ENCODE measurements at regions not wholly inside any gene's neighbourhood (a gene's known extent, or its start where the extent isn't known, plus 50 kb on each side); places are given as distances from the start of the nearest gene placed in this dataset.

GRCh38 chr7:114832906-114833595, 88.8 kb upstream of the MDFIC start:
- H3K27me3 ChIP-seq (ENCODE audit: insufficient read depth, low read length): no peaks in the 10 kb centered on the region
- H3K4me3 ChIP-seq (ENCODE audit: low read length): no peak overlapping the region
- H3K36me3 ChIP-seq (ENCODE audit: insufficient read depth, low read depth, low read length): no peaks in the 10 kb centered on the region
- no peaks in the 10 kb centered on the region for H3K9me3 ChIP-seq (ENCODE audit: insufficient read depth, low read depth, low read length)
- H3K4me1 ChIP-seq (ENCODE audit: insufficient read depth, low read length): no peaks in the 10 kb centered on the region
- H3K9ac ChIP-seq (ENCODE audit: low read depth, low read length): no peak overlapping the region
- no peak overlapping the region for H3K27ac ChIP-seq (ENCODE audit: low read length)

DNA sequence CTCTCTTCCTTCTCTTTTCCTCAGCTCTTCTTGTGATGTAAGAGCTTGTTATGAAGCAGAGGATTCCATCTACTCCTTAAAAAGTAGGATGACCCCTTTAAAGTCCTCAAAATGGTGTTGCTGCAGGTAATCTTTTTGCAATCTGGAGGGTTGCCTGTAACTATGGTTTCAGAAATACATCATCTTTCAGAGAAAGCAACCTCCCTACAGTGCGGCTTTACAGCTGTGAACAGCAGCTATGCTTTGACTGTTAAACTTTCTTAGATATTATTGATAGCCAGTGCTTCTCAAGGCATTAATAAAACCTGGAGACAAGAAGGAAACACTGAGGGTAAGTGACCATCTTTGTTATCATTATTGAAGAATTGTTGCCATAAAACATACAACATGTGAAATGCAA, 86.6 kb upstream of the MDFIC start:
- no peak overlapping the region for H3K4me3 ChIP-seq (ENCODE audit: low read length)

DNA sequence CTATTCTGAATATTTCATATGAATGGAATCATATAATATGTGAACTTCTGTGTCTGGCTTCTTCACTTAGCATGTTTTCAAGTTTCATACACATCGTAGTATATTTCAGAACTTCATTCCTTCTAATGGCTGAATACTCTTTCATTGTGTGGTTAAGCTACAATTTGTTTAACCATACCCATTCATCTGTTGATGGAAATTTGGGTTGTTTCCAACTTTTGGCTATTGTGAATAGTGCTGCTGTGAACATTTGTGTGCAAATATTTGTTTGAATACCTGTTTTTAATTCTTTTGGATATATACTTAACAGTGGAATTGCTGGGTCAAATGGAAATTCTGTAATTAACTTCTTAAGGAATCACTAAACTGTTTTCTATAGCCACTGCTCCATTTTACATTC, 86.0 kb upstream of the MDFIC start:
- Histone ChIP-seq H3K4me3 (ENCODE audit: low read length) (no peak overlapping the region), H3K4me1 (ENCODE audit: insufficient read depth, low read length) (no peaks in the 10 kb centered on the region), H3K27ac (ENCODE audit: low read length) (no peak overlapping the region), H3K9ac (ENCODE audit: low read depth, low read length) (no peak overlapping the region), H3K27me3 (ENCODE audit: insufficient read depth, low read length) (no peaks in the 10 kb centered on the region), H3K36me3 (ENCODE audit: insufficient read depth, low read depth, low read length) (no peaks in the 10 kb centered on the region), H3K9me3 (ENCODE audit: insufficient read depth, low read depth, low read length) (no peaks in the 10 kb centered on the region)

More for the DNA sequence above, 86.6 kb upstream of the MDFIC start:
- Histone ChIP-seq H3K4me1 (ENCODE audit: insufficient read depth, low read length) (no peaks in the 10 kb centered on the region), H3K36me3 (ENCODE audit: insufficient read depth, low read depth, low read length) (no peaks in the 10 kb centered on the region), H3K27me3 (ENCODE audit: insufficient read depth, low read length) (no peaks in the 10 kb centered on the region), H3K9me3 (ENCODE audit: insufficient read depth, low read depth, low read length) (no peaks in the 10 kb centered on the region), H3K9ac (ENCODE audit: low read depth, low read length) (no peak overlapping the region), H3K27ac (ENCODE audit: low read length) (no peak overlapping the region)

GRCh38 chr7:114842551-114843065, 79.3 kb upstream of the MDFIC start:
- H3K4me1 ChIP-seq (ENCODE audit: insufficient read depth, low read length): peaks cover 12% of the 10 kb centered on the region
- no peak overlapping the region for H3K27ac ChIP-seq (ENCODE audit: low read length)
- H3K9ac ChIP-seq (ENCODE audit: low read depth, low read length): no peak overlapping the region
- H3K27me3 ChIP-seq (ENCODE audit: insufficient read depth, low read length): no peaks in the 10 kb centered on the region
- no peak overlapping the region for H3K4me3 ChIP-seq (ENCODE audit: low read length)
- H3K36me3 ChIP-seq (ENCODE audit: insufficient read depth, low read depth, low read length): no peaks in the 10 kb centered on the region
- no peaks in the 10 kb centered on the region for H3K9me3 ChIP-seq (ENCODE audit: insufficient read depth, low read depth, low read length)

DNA sequence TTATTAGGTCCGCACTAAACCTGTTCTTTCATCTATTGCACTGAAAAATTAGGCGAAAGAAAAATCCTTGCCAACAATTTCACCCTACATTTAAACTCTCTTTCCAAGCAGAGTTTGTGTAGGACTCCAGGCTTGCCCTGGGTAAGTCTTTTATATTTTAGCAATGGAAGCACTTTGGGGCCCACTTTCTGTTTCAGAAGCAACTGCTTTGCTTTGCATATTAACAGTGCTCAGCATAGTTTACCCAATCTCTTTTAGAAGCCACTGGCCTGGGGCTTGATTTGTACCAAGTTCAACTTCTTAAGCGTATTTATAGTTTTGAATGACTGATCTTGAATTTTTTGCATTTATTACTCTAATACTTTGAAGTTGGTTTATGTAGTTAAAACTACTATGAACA, 78.8 kb upstream of the MDFIC start:
- no peak overlapping the region for H3K4me3 ChIP-seq (ENCODE audit: low read length)
- peaks cover 12% of the 10 kb centered on the region for H3K4me1 ChIP-seq (ENCODE audit: insufficient read depth, low read length)

DNA sequence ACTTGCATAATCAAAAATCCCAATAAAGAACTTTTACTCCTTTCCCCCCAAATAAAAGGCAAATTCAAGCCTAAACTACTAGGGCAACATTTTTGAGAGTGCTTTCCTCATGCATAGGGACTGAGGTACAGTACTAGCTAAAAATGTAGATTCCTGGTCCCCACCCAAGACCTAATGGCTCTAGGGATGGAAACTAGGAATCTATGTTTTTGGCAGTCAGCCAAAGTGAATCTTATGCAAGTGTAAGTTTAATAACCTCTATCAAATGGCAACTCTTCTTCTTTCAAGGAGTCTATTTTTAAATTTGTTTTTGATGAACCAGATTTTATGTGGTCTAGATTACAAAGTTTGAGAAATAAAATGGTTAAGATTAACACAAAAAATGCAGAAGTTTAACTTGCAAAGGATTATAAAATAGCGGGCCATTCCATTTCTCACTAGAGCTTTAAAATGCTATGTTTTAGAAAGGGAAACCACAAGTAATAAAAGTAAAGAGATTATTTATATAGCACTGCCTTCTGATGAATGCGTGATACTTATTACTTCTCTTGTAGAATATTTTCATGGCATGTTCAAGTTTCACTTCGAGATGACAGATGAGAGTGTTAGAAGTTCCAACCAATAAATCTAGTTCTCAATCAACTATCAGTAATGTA, 70.4 kb upstream of the MDFIC start:
- Histone ChIP-seq H3K4me3 (ENCODE audit: low read length) (no peak overlapping the region), H3K27me3 (ENCODE audit: insufficient read depth, low read length) (no peaks in the 10 kb centered on the region), H3K27ac (ENCODE audit: low read length) (no peak overlapping the region), H3K9me3 (ENCODE audit: insufficient read depth, low read depth, low read length) (no peaks in the 10 kb centered on the region), H3K9ac (ENCODE audit: low read depth, low read length) (no peak overlapping the region), H3K36me3 (ENCODE audit: insufficient read depth, low read depth, low read length) (no peaks in the 10 kb centered on the region), H3K4me1 (ENCODE audit: insufficient read depth, low read length) (peaks cover 10% of the 10 kb centered on the region; the same call in 1 of the 2 replicates)

More for the DNA sequence above, 78.8 kb upstream of the MDFIC start:
- Histone ChIP-seq H3K9me3 (ENCODE audit: insufficient read depth, low read depth, low read length) (no peaks in the 10 kb centered on the region), H3K27ac (ENCODE audit: low read length) (no peak overlapping the region), H3K9ac (ENCODE audit: low read depth, low read length) (no peak overlapping the region), H3K36me3 (ENCODE audit: insufficient read depth, low read depth, low read length) (no peaks in the 10 kb centered on the region), H3K27me3 (ENCODE audit: insufficient read depth, low read length) (no peaks in the 10 kb centered on the region)

DNA sequence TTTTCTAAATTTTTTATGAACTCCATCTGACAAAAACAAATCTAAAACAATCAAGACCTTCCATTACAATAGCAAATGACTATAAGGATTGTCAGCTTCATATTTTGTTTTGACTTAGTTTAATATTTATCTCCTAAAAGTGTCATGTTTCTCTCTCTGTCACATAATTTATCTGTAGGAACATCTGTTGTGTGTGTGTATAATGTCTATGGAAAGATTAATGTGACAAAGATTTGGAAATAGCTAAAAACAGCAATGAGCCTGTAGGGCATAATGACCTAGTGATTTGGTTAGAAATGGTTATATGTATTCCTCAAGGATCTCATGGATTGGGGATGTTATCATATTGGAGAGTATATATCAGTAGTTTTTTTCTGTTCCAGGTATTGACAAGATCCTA, 69.6 kb upstream of the MDFIC start:
- Histone ChIP-seq H3K9me3 (ENCODE audit: insufficient read depth, low read depth, low read length) (no peaks in the 10 kb centered on the region), H3K9ac (ENCODE audit: low read depth, low read length) (no peak overlapping the region), H3K4me3 (ENCODE audit: low read length) (no peak overlapping the region), H3K4me1 (ENCODE audit: insufficient read depth, low read length) (peaks cover 17% of the 10 kb centered on the region; the same call in 1 of the 2 replicates), H3K27ac (ENCODE audit: low read length) (no peak overlapping the region), H3K36me3 (ENCODE audit: insufficient read depth, low read depth, low read length) (no peaks in the 10 kb centered on the region), H3K27me3 (ENCODE audit: insufficient read depth, low read length) (no peaks in the 10 kb centered on the region)

- no peaks in the 10 kb centered on the region for H3K36me3 ChIP-seq (ENCODE audit: insufficient read depth, low read depth, low read length)
- H3K27ac ChIP-seq (ENCODE audit: low read length): no peak overlapping the region
- H3K4me3 ChIP-seq (ENCODE audit: low read length): no peak overlapping the region
- H3K27me3 ChIP-seq (ENCODE audit: insufficient read depth, low read length): no peaks in the 10 kb centered on the region
- H3K9ac ChIP-seq (ENCODE audit: low read depth, low read length): no peak overlapping the region
- H3K4me1 ChIP-seq (ENCODE audit: insufficient read depth, low read length): peaks cover 20% of the 10 kb centered on the region; the same call in 1 of the 2 replicates
- H3K9me3 ChIP-seq (ENCODE audit: insufficient read depth, low read depth, low read length): no peaks in the 10 kb centered on the region
These were observed 68.7 kb upstream of the MDFIC start for GRCh38 chr7:114853189-114853588.

GRCh38 chr7:114854369-114854768, 67.5 kb upstream of the MDFIC start:
- Histone ChIP-seq H3K4me3 (ENCODE audit: low read length) (no peak overlapping the region), H3K27ac (ENCODE audit: low read length) (no peak overlapping the region)

DNA sequence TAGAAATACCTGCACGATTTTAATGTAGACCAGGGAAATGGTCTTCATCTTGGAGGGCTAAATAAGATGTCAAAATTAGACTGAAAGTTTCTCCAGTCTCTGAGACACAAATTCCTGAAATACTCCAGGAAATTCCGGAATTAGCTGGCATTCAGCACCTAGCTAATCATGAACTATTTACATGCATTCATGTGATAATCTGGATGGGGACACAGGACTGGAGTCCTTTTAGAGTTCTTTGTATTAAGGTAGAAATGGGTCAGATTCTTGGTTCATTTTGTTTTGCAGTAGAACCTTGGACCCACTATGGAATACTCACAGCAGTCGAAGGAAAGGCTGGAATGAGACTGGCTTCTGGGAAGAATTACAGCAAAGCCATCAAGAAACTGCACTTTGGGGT, 65.3 kb upstream of the MDFIC start:
- H3K9me3 ChIP-seq (ENCODE audit: insufficient read depth, low read depth, low read length): no peaks in the 10 kb centered on the region
- no peaks in the 10 kb centered on the region for H3K36me3 ChIP-seq (ENCODE audit: insufficient read depth, low read depth, low read length)
- peaks cover 24% of the 10 kb centered on the region for H3K4me1 ChIP-seq (ENCODE audit: insufficient read depth, low read length)
- H3K9ac ChIP-seq (ENCODE audit: low read depth, low read length): no peak overlapping the region; the same call in 1 of the 2 replicates
- H3K27ac ChIP-seq (ENCODE audit: low read length): peak overlapping the region; percentile 30
- no peaks in the 10 kb centered on the region for H3K27me3 ChIP-seq (ENCODE audit: insufficient read depth, low read length)
- peak overlapping the region; percentile 40 for H3K4me3 ChIP-seq (ENCODE audit: low read length)

More at GRCh38 chr7:114854369-114854768, 67.5 kb upstream of the MDFIC start:
- Histone ChIP-seq H3K4me1 (ENCODE audit: insufficient read depth, low read length) (peaks cover 24% of the 10 kb centered on the region), H3K9ac (ENCODE audit: low read depth, low read length) (no peak overlapping the region), H3K36me3 (ENCODE audit: insufficient read depth, low read depth, low read length) (no peaks in the 10 kb centered on the region), H3K9me3 (ENCODE audit: insufficient read depth, low read depth, low read length) (no peaks in the 10 kb centered on the region), H3K27me3 (ENCODE audit: insufficient read depth, low read length) (no peaks in the 10 kb centered on the region)

- H3K27me3 ChIP-seq (ENCODE audit: insufficient read depth, low read length): no peaks in the 10 kb centered on the region
- H3K27ac ChIP-seq (ENCODE audit: low read length): no peak overlapping the region
These were observed 64.3 kb upstream of the MDFIC start for GRCh38 chr7:114857605-114858004.

DNA sequence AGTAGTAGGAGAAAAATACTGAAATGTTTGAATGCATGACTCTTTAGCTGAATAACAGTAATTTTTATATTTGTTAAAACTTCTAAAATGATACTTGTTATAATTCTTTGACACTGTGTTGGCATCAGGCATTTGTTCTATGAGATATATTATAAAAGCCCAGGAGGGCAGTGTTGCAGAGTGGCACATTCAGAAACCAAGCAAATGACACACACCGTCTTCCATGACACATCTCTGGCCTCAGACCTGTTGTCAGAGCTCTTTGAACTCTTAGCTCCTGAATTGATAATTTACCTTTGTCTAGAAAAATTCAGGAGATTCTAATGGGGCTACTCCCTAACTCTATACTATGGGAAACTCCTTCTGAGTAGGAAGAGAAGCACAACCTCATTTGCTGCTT, 62.4 kb upstream of the MDFIC start:
- H3K9ac ChIP-seq (ENCODE audit: low read depth, low read length): no peak overlapping the region
- no peak overlapping the region for H3K27ac ChIP-seq (ENCODE audit: low read length)
- no peaks in the 10 kb centered on the region for H3K36me3 ChIP-seq (ENCODE audit: insufficient read depth, low read depth, low read length)
- peaks cover 21% of the 10 kb centered on the region for H3K4me1 ChIP-seq (ENCODE audit: insufficient read depth, low read length)
- H3K4me3 ChIP-seq (ENCODE audit: low read length): no peak overlapping the region
- H3K27me3 ChIP-seq (ENCODE audit: insufficient read depth, low read length): no peaks in the 10 kb centered on the region
- H3K9me3 ChIP-seq (ENCODE audit: insufficient read depth, low read depth, low read length): no peaks in the 10 kb centered on the region

More at GRCh38 chr7:114857605-114858004, 64.3 kb upstream of the MDFIC start:
- Histone ChIP-seq H3K9me3 (ENCODE audit: insufficient read depth, low read depth, low read length) (no peaks in the 10 kb centered on the region), H3K9ac (ENCODE audit: low read depth, low read length) (no peak overlapping the region), H3K36me3 (ENCODE audit: insufficient read depth, low read depth, low read length) (no peaks in the 10 kb centered on the region), H3K4me3 (ENCODE audit: low read length) (no peak overlapping the region), H3K4me1 (ENCODE audit: insufficient read depth, low read length) (peaks cover 24% of the 10 kb centered on the region)

All from iPS-20b (cell line).